ENCODE measurements at regions not wholly inside any gene's neighbourhood (a gene's known extent, or its start where the extent isn't known, plus 50 kb on each side); places are given as distances from the start of the nearest gene placed in this dataset.

- peaks cover 0 to 16% of the 10 kb centered on the region in 2 donors for H3K27me3 ChIP-seq
- TF ChIP-seq POLR2A (IDR thresholded peaks at IDR 0.05) = no peak
- no peak for TF ChIP-seq POLR2AphosphoS5 (IDR thresholded peaks at IDR 0.05)
- TF ChIP-seq CTCF (IDR thresholded peaks at IDR 0.05) = no peak
- H3K36me3 ChIP-seq = no peaks in the 10 kb centered on the region
- intact Hi-C loops (cut with DNase I; ENCODE audit: low total_unique reads) = no loop called here
- no peak overlapping the region for H3K4me3 ChIP-seq
- DNase-seq (ENCODE audit: low spot score in 2 of 2) = no peak
- H3K4me1 ChIP-seq = no peaks in the 10 kb centered on the region
- H3K27ac ChIP-seq = no peak overlapping the region
- no peaks in the 10 kb centered on the region for H3K9me3 ChIP-seq
Measured at GRCh38 chr1:38334930-38335592, 288.5 kb upstream of the POU3F1 start.

DNA sequence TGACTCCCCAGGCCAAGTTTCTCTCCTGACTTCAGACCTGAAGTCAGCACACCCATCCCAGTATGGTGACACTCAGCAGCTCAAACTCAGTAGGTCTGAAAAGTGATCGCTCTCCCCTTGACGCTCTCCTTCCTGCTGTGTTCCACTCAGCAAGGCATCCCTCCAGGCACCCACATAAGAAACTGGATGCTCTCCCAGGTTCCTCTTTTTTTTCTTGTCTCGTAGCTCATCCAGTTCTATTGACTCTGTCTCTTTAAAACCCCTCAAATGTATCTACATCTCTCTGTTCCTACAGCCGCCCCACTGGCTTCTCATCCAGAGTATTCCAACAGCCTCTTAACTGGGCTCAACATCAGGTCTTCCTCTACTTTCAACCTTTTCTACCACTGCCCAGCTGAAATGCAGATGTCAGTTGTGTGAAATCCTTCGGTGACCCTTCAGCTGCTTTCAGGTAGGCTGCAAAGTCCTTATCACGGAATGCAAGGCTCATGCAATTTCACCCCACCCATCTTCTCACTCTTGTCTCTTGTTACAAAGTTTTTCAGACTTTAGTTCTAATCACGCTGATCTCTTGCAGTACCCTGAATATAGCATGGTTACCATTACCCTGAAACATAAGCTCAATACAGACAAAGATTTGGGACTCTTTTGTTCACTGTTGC is 286.2 kb upstream of the POU3F1 start:
- H3K36me3 ChIP-seq = no peaks in the 10 kb centered on the region
- no peak overlapping the region for H3K4me3 ChIP-seq
- peaks cover 0 to 11% of the 10 kb centered on the region in 2 donors for H3K27me3 ChIP-seq
- intact Hi-C loops (cut with DNase I; ENCODE audit: low total_unique reads) = no loop called here
- TF ChIP-seq CTCF (IDR thresholded peaks at IDR 0.05) (no peak), POLR2A (IDR thresholded peaks at IDR 0.05) (no peak), POLR2AphosphoS5 (IDR thresholded peaks at IDR 0.05) (no peak)
- DNase-seq (ENCODE audit: low spot score in 2 of 2) = no peak
- H3K27ac ChIP-seq = no peak overlapping the region
- no peaks in the 10 kb centered on the region for H3K9me3 ChIP-seq
- no peaks in the 10 kb centered on the region for H3K4me1 ChIP-seq

- Histone ChIP-seq H3K27me3 (peaks cover 0 to 11% of the 10 kb centered on the region in 2 donors), H3K4me3 (no peak overlapping the region), H3K27ac (no peak overlapping the region), H3K36me3 (no peaks in the 10 kb centered on the region), H3K9me3 (no peaks in the 10 kb centered on the region), H3K4me1 (no peaks in the 10 kb centered on the region)
- intact Hi-C loops (cut with DNase I; ENCODE audit: low total_unique reads) = no loop called here
- no peak for DNase-seq (ENCODE audit: low spot score in 2 of 2)
- no peak for TF ChIP-seq POLR2A (IDR thresholded peaks at IDR 0.05)
- no peak for TF ChIP-seq POLR2AphosphoS5 (IDR thresholded peaks at IDR 0.05)
- no peak for TF ChIP-seq CTCF (IDR thresholded peaks at IDR 0.05)
Measured at GRCh38 chr1:38331496-38332210, 285.1 kb upstream of the POU3F1 start.

DNA sequence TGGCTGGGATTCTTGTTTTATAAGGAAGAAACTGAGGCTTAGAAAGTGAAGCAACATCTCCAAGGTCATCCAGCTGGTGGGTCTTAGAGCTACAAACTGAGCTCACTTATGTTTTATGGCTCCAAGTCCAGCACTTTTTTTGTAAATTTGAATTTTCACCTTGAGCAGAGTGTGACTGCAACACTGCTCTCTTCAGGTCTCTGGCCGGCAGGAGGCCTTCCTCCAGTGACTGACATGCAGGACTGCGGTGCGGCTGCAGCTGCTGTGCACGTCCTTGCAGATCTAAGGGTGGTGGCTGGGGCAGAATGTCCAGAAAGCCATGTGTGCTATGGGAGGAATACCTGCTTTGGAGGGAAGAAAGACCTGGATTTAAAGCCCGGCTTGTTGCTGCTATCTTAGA is 284.2 kb upstream of the POU3F1 start:
- no peaks in the 10 kb centered on the region for H3K9me3 ChIP-seq
- DNase-seq (ENCODE audit: low spot score in 2 of 2) = no peak
- H3K27me3 ChIP-seq = peaks cover 0 to 11% of the 10 kb centered on the region in 2 donors
- no peaks in the 10 kb centered on the region for H3K36me3 ChIP-seq
- no peak overlapping the region for H3K27ac ChIP-seq
- no peaks in the 10 kb centered on the region for H3K4me1 ChIP-seq
- intact Hi-C loops (cut with DNase I; ENCODE audit: low total_unique reads) = no loop called here
- TF ChIP-seq POLR2AphosphoS5 (IDR thresholded peaks at IDR 0.05) (no peak), CTCF (IDR thresholded peaks at IDR 0.05) (no peak), POLR2A (IDR thresholded peaks at IDR 0.05) (no peak)
- H3K4me3 ChIP-seq = no peak overlapping the region

DNA sequence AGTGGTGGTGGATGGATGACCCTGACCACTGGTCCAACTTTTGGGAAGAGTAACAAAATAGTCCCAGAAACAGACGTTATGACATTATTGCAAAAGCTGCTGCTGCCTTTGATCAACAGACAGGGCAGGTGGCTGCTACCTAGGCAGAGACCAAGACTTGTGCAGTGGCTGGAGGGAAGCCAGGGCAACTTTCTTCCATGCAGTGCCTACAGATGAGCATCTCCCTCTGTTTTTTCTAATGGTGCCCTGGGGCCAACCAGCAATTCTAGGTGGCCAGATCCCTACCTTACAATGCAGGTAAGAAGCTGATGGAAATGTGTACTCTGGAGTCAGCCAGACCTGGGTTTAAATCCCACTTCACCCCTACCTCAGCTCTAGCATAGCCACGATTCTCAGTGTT is 283.1 kb upstream of the POU3F1 start:
- H3K36me3 ChIP-seq = no peaks in the 10 kb centered on the region
- peaks cover 0 to 6% of the 10 kb centered on the region in 2 donors for H3K27me3 ChIP-seq
- peak in 1 of 2 donors; percentile 55 for DNase-seq (ENCODE audit: low spot score in 2 of 2)
- no peak for TF ChIP-seq CTCF (IDR thresholded peaks at IDR 0.05)
- no peak for TF ChIP-seq POLR2AphosphoS5 (IDR thresholded peaks at IDR 0.05)
- no peak for TF ChIP-seq POLR2A (IDR thresholded peaks at IDR 0.05)
- H3K4me3 ChIP-seq = no peak overlapping the region
- H3K9me3 ChIP-seq = no peaks in the 10 kb centered on the region
- no peaks in the 10 kb centered on the region for H3K4me1 ChIP-seq
- H3K27ac ChIP-seq = no peak overlapping the region
- intact Hi-C loops (cut with DNase I; ENCODE audit: low total_unique reads) = no loop called here

All from breast epithelium (tissue), 4 donors.